ENCODE measurements at regions not wholly inside any gene's neighbourhood (a gene's known extent, or its start where the extent isn't known, plus 50 kb on each side); places are given as distances from the start of the nearest gene placed in this dataset.
"Not testable (repeated sequence)": the region's sequence is repeated elsewhere in the genome, so short reads cannot be mapped to it uniquely, and the experiment has no call there.

DNA sequence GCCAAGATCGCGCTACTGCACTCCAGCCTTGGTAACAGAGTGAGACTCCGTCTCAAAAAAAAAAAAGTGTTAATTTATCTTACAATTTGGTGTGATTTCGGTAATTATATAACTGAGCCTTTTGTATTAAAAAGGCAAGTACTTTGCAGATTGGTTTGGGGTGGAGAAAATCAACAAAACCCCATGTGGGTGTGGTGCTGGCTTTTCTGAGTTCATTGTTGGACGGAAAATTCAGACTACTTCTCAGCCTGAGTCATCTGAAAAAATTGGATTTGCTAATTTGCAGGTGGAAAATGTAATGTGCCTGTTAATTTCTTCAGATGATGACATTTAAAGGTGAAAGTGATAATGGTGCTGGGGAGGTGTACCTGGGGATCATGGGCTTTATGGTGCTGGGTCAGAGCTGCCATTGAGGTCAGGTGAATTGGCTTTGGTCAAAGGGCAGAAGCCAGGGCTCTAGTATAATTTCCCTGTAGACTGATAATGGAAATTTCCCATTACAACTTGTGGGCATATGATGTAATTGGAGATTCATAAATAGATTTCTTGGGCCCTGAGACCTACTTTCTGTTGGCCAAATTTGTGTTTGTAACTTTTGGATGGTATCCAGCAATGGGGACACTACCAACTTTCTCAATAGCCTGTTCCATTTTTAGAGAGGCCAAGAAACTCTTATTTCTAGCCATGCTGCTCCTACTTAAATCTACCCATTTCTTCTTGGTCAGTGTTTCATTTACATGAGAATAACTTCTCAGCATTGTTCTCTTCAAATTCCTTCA lies 74.3 kb upstream of the TEX13D start:
- no peak for DNase-seq (ENCODE audit: extremely low spot score)
- ChIA-PET POLR2A (no interaction called here), CTCF (no interaction called here)
- TF ChIP-seq, protein P1, sequence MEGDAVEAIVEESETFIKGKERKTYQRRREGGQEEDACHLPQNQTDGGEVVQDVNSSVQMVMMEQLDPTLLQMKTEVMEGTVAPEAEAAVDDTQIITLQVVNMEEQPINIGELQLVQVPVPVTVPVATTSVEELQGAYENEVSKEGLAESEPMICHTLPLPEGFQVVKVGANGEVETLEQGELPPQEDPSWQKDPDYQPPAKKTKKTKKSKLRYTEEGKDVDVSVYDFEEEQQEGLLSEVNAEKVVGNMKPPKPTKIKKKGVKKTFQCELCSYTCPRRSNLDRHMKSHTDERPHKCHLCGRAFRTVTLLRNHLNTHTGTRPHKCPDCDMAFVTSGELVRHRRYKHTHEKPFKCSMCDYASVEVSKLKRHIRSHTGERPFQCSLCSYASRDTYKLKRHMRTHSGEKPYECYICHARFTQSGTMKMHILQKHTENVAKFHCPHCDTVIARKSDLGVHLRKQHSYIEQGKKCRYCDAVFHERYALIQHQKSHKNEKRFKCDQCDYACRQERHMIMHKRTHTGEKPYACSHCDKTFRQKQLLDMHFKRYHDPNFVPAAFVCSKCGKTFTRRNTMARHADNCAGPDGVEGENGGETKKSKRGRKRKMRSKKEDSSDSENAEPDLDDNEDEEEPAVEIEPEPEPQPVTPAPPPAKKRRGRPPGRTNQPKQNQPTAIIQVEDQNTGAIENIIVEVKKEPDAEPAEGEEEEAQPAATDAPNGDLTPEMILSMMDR (IDR thresholded peaks at IDR 0.05; ENCODE audit: control extremely low read depth, extremely low read depth, low read depth, missing control alignments) = no peak

DNA sequence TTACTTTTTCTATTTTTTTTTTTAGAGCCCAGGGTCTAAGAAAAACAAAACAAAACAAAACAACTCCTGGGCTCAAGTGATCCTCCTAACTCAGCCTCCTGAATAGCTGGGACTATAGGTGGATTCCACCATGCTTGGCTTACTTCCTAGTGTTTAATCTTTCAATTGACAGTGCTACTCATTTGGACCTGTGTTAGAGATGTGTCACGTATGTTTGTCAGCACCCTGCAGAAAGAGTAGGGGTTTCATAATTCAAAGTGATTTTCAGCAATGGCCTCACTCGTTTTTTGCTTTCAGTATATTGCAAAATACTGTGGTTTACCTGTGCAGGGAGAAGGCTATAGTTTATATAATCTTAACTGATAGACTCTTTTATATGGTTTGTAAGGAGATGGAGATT lies 71.6 kb upstream of the TEX13D start:
- CTCF ChIA-PET = no interaction called here
- DNase-seq (ENCODE audit: extremely low spot score) = no peak
- TF ChIP-seq, protein P1 (IDR thresholded peaks at IDR 0.05; ENCODE audit: control extremely low read depth, extremely low read depth, low read depth, missing control alignments) = no peak
- POLR2A ChIA-PET = no interaction called here

GRCh38 chrX:124263743-124264142 lies 68.7 kb upstream of the TEX13D start:
- CTCF ChIA-PET = no interaction called here
- no peak for DNase-seq (ENCODE audit: extremely low spot score)
- POLR2A ChIA-PET = no interaction called here
- TF ChIP-seq, protein P1 (IDR thresholded peaks at IDR 0.05; ENCODE audit: control extremely low read depth, extremely low read depth, low read depth, missing control alignments) = no peak

GRCh38 chrX:124268099-124268498 lies 64.4 kb upstream of the TEX13D start:
- TF ChIP-seq, protein P1 (IDR thresholded peaks at IDR 0.05; ENCODE audit: control extremely low read depth, extremely low read depth, low read depth, missing control alignments) = no peak
- ChIA-PET CTCF (no interaction called here), POLR2A (no interaction called here)
- no peak for DNase-seq (ENCODE audit: extremely low spot score)

GRCh38 chrX:124269881-124270280 lies 62.6 kb upstream of the TEX13D start:
- no peak for DNase-seq (ENCODE audit: extremely low spot score)
- CTCF ChIA-PET = no interaction called here
- POLR2A ChIA-PET = no interaction called here
- TF ChIP-seq, protein P1 (IDR thresholded peaks at IDR 0.05; ENCODE audit: control extremely low read depth, extremely low read depth, low read depth, missing control alignments) = no peak

GRCh38 chrX:124271599-124271998 lies 60.9 kb upstream of the TEX13D start:
- DNase-seq (ENCODE audit: extremely low spot score); POLR2A ChIA-PET; CTCF ChIA-PET: not testable (repeated sequence)

GRCh38 chrX:124272370-124272982 lies 60.0 kb upstream of the TEX13D start:
- CTCF ChIA-PET = no interaction called here
- POLR2A ChIA-PET = no interaction called here
- TF ChIP-seq, protein P1 (IDR thresholded peaks at IDR 0.05; ENCODE audit: control extremely low read depth, extremely low read depth, low read depth, missing control alignments) = no peak
- no peak for DNase-seq (ENCODE audit: extremely low spot score)
